HepG2 (cell line): ENCODE measurements at regions not wholly inside any gene's neighbourhood (a gene's known extent, or its start where the extent isn't known, plus 50 kb on each side); places are given as distances from the start of the nearest gene placed in this dataset.

Source experiments
- ATAC-seq: fragments of 200-7000 bp; cut with Tn5 transposase; 3 replicates; pipeline ENCODE4 v1.9.1; 2020; ENCODE audit warnings: mild to moderate bottlenecking, moderate library complexity
- BruUV-seq: library from RNA; stranded (reverse); fragments of 400-500 nt; replicated peaks from 2 replicates; lab custom pipeline; 2021; lab: Mats Ljungman, UMichigan
- CTCF ChIA-PET: fragments of 300-600 bp; formaldehyde crosslinking; extraction: SDS; loops from one replicate; lab custom pipeline; 2021; ENCODE audit warnings: low total read pairs, inconsistent platforms, low intra/inter-chr PET ratio; lab: Yijun Ruan, JAX
- POLR2A ChIA-PET: fragments of 350-600 bp; sonication (Branson Sonifier 250); formaldehyde crosslinking; loops from one replicate; lab custom pipeline; 2020; ENCODE audit warnings: antibody characterized with exemption, inconsistent platforms; lab: Yijun Ruan, JAX
- DNase-seq: peaks from one replicate; pipeline ENCODE4 v3.0.0-alpha.2; 2015; ENCODE audit warnings: low spot score
- FAIRE-seq: peaks from 3 replicates; lab custom pipeline; 2011; peaks lifted over from hg19 to GRCh38; lab: Jason Lieb, UNC
- H2AFZ ChIP-seq: one replicate; pipeline ENCODE4 v1.6.1; 2011; ENCODE audit warnings: low read length, inconsistent platforms
- H3K27ac ChIP-seq: fragments of 300-600 bp; 3 replicates; pipeline ENCODE4 v1.8.0; 2011; ENCODE audit warnings: mixed run types, mild to moderate bottlenecking, mixed read lengths, low read length, inconsistent platforms; ENCODE audit not compliant: insufficient read depth; ENCODE audit errors: extremely low read length
- H3K27me3 ChIP-seq, 2 experiments: fragments of 200-600 bp in 1 of 2; 2 replicates in 1 of 2; 3 replicates in 1 of 2; pipeline versions ENCODE4 v1.6.0 to v1.8.0; 2011; ENCODE audit warnings: low read length in 2 of 2, mild to moderate bottlenecking in 2 of 2, moderate library complexity in 2 of 2, inconsistent platforms in 1 of 2; ENCODE audit not compliant: insufficient read depth in 2 of 2, control insufficient read depth in 1 of 2
- H3K36me3 ChIP-seq, 2 experiments: fragments of 200-600 bp in 1 of 2; replicated peaks in 1 of 2; 2 replicates in 1 of 2; 3 replicates in 1 of 2; pipeline versions ENCODE4 v1.5.1 to v1.8.0; 2011; ENCODE audit warnings: low read length in 2 of 2, inconsistent platforms in 1 of 2; ENCODE audit not compliant: insufficient read depth in 2 of 2, control insufficient read depth in 1 of 2
- H3K4me1 ChIP-seq: 2 replicates; pipeline ENCODE4 v1.5.1; 2012; ENCODE audit warnings: low read length, inconsistent platforms; ENCODE audit not compliant: insufficient read depth
- H3K4me2 ChIP-seq: 2 replicates; pipeline ENCODE4 v1.6.0; 2011; ENCODE audit warnings: low read depth, low read length, inconsistent platforms
- H3K4me3 ChIP-seq, 3 experiments: fragments of 200-600 bp in 1 of 3; sonication (generic), shearing (Covaris generic) in 1 of 3; replicated peaks in 1 of 3; 2 replicates each; pipeline ENCODE4 v1.5.1; 2011 to 2016; ENCODE audit warnings: low read length in 3 of 3, inconsistent platforms in 2 of 3, low read depth in 2 of 3, mild to moderate bottlenecking in 2 of 3, control low read depth in 1 of 3, mixed read lengths in 1 of 3; ENCODE audit not compliant: insufficient read depth in 1 of 3
- H3K79me2 ChIP-seq: one replicate; pipeline ENCODE4 v1.6.1; 2011; ENCODE audit warnings: low read length, inconsistent platforms; ENCODE audit not compliant: insufficient read depth
- H3K9ac ChIP-seq: 2 replicates; pipeline ENCODE4 v1.6.0; 2011; ENCODE audit warnings: mild to moderate bottlenecking, low read depth, low read length, inconsistent platforms; ENCODE audit not compliant: insufficient read depth
- H3K9me3 ChIP-seq: 2 replicates; pipeline ENCODE4 v1.5.1; 2012; ENCODE audit warnings: mild to moderate bottlenecking, low read length
- H4K20me1 ChIP-seq: 2 replicates; pipeline ENCODE4 v1.6.0; 2011; ENCODE audit warnings: inconsistent platforms, mild to moderate bottlenecking, low read length, moderate library complexity; ENCODE audit not compliant: insufficient read depth
- ATRX ChIP-seq: sonication (generic); formaldehyde crosslinking; IDR thresholded peaks from 2 replicates; pipeline ENCODE4 v1.4.0; 2020; ENCODE audit warnings: missing genetic modification reagents, borderline replicate concordance
- HOXA3 ChIP-seq: sonication (generic); formaldehyde crosslinking; IDR thresholded peaks from 2 replicates; pipeline ENCODE4 v1.5.0; 2020; ENCODE audit warnings: missing genetic modification reagents
- IKZF4 ChIP-seq: sonication (generic); formaldehyde crosslinking; IDR thresholded peaks from 2 replicates; pipeline ENCODE4 v1.5.1; 2020; ENCODE audit warnings: borderline replicate concordance, mild to moderate bottlenecking, low read depth, missing genetic modification reagents; ENCODE audit errors: not compliant biosample characterization
- KDM6A ChIP-seq: IDR thresholded peaks from 2 replicates; pipeline ENCODE4 v1.6.1; 2016; ENCODE audit warnings: low read depth
- NCOA1 ChIP-seq: sonication (generic); formaldehyde crosslinking; IDR thresholded peaks from 2 replicates; pipeline ENCODE4 v1.9.0; 2021; ENCODE audit warnings: missing genetic modification reagents
- ZMYM2 ChIP-seq: sonication (generic); formaldehyde crosslinking; IDR thresholded peaks from 2 replicates; pipeline ENCODE4 v1.8.0; 2022; ENCODE audit warnings: mild to moderate bottlenecking, missing genetic modification reagents
- ZNF749 ChIP-seq: sonication (generic); formaldehyde crosslinking; IDR thresholded peaks from 2 replicates; pipeline ENCODE4 v1.8.0; 2022; ENCODE audit warnings: mild to moderate bottlenecking, missing genetic modification reagents, moderate library complexity, borderline replicate concordance
- ZNF780A ChIP-seq: sonication (generic); formaldehyde crosslinking; IDR thresholded peaks from 2 replicates; pipeline ENCODE4 v1.8.0; 2022; ENCODE audit warnings: mild to moderate bottlenecking, missing genetic modification reagents, moderate library complexity
- in situ Hi-C: cut with HindIII; loops from 2 replicates; pipeline ENCODE4 v1.10.0; 2017; ENCODE audit warnings: low pct_unique_long_range_greater_than_20kb; ENCODE audit not compliant: extremely low pct_ligation_motif_present
- intact Hi-C: fragments of 100-400 bp; cut with micrococcal nuclease; formaldehyde crosslinking; loops from one replicate; pipeline ENCODE4 v1.10.0; 2022; ENCODE audit not compliant: unreplicated experiment
- TF ChIP-seq, protein P1 (sequence below): IDR thresholded peaks from 2 replicates; pipeline ENCODE4 v1.6.1; 2018; ENCODE audit warnings: missing genetic modification reagents, mild to moderate bottlenecking, missing compliant biosample characterization
- TF ChIP-seq, protein P2 (sequence below): sonication (generic); formaldehyde crosslinking; IDR thresholded peaks from 2 replicates; pipeline ENCODE4 v1.5.0; 2020; ENCODE audit warnings: mild to moderate bottlenecking, missing genetic modification reagents, moderate library complexity
- TF ChIP-seq, protein P3 (sequence below): sonication (generic); formaldehyde crosslinking; IDR thresholded peaks from 2 replicates; pipeline ENCODE4 v1.4.0; 2020; ENCODE audit warnings: missing genetic modification reagents, borderline replicate concordance

DNA sequence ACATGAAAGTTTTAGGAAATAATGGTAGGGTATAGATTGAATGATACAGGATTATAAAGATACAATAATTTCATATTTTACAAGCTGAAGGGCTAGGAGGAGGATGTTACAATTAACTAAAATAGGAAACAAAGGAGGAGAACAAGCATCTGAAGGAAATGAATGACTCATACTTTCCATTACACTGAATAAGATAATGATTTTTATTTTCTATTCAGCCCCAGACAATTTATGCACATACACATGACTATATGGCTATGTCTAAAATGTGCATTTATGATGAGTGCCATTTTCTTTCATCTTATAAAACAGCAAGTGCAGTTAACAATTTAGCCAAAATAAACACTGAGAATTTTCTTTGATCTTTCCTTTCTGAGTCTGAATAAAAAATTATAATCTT is 994.6 kb upstream of the ADGRB3 start (continued):
- TF ChIP-seq ZNF780A (CRISPR knock-in tag) (no peak), ATRX (CRISPR knock-in tag) (no peak), ZMYM2 (CRISPR knock-in tag) (no peak), KDM6A (CRISPR knock-in tag) (no peak), IKZF4 (no peak), HOXA3 (CRISPR knock-in tag) (no peak)
- TF ChIP-seq, protein P1, sequence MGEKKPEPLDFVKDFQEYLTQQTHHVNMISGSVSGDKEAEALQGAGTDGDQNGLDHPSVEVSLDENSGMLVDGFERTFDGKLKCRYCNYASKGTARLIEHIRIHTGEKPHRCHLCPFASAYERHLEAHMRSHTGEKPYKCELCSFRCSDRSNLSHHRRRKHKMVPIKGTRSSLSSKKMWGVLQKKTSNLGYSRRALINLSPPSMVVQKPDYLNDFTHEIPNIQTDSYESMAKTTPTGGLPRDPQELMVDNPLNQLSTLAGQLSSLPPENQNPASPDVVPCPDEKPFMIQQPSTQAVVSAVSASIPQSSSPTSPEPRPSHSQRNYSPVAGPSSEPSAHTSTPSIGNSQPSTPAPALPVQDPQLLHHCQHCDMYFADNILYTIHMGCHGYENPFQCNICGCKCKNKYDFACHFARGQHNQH (CRISPR knock-in tag), result no peak
- TF ChIP-seq, all 625 proteins: peak for 0

DNA sequence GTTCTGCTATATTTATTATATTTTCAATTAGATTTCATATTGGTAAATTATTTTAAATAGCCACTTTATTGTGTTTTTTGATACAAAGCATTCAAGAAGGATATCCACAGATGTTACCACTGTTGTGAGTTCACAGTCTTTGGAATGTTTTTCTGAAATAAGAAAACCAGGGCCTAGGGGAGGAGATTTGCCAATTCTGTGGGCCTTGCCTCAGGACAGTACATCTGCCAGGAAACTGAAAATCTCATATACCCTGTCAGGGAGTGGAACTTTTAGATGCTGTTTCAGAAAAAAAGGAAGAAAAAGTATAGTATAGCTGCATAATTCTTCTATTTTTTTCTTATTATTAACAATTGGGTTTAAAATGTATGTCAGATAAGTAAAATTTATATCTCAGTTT is 995.9 kb upstream of the ADGRB3 start:
- no peaks in the 10 kb centered on the region for H3K79me2 ChIP-seq

More for the DNA sequence above, 995.9 kb upstream of the ADGRB3 start:
- Histone ChIP-seq H2AFZ (no peak overlapping the region), H3K4me2 (no peak overlapping the region), H3K27ac (no peak overlapping the region), H3K9me3 (0 out of 2 replicates have a peak, but pooled peaks cover 5% of the 10 kb centered on the region), H3K4me1 (no peaks in the 10 kb centered on the region), H3K4me3 (no peak overlapping the region), H3K9ac (no peak overlapping the region), H3K27me3 (no peaks in the 10 kb centered on the region), H3K36me3 (no peaks in the 10 kb centered on the region), H4K20me1 (no peaks in the 10 kb centered on the region)
- no peak for FAIRE-seq
- BruUV-seq, result no TSS peak
- no peak for ATAC-seq
- intact Hi-C loops, result no loop called here
- POLR2A ChIA-PET, result no interaction called here
- in situ Hi-C loops, result no loop called here
- DNase-seq, result no peak
- TF ChIP-seq NCOA1, result no peak
- TF ChIP-seq, protein P2, sequence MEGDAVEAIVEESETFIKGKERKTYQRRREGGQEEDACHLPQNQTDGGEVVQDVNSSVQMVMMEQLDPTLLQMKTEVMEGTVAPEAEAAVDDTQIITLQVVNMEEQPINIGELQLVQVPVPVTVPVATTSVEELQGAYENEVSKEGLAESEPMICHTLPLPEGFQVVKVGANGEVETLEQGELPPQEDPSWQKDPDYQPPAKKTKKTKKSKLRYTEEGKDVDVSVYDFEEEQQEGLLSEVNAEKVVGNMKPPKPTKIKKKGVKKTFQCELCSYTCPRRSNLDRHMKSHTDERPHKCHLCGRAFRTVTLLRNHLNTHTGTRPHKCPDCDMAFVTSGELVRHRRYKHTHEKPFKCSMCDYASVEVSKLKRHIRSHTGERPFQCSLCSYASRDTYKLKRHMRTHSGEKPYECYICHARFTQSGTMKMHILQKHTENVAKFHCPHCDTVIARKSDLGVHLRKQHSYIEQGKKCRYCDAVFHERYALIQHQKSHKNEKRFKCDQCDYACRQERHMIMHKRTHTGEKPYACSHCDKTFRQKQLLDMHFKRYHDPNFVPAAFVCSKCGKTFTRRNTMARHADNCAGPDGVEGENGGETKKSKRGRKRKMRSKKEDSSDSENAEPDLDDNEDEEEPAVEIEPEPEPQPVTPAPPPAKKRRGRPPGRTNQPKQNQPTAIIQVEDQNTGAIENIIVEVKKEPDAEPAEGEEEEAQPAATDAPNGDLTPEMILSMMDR (CRISPR knock-in tag), result no peak
- no peak for TF ChIP-seq ZNF749 (CRISPR knock-in tag)
- TF ChIP-seq, protein P3, sequence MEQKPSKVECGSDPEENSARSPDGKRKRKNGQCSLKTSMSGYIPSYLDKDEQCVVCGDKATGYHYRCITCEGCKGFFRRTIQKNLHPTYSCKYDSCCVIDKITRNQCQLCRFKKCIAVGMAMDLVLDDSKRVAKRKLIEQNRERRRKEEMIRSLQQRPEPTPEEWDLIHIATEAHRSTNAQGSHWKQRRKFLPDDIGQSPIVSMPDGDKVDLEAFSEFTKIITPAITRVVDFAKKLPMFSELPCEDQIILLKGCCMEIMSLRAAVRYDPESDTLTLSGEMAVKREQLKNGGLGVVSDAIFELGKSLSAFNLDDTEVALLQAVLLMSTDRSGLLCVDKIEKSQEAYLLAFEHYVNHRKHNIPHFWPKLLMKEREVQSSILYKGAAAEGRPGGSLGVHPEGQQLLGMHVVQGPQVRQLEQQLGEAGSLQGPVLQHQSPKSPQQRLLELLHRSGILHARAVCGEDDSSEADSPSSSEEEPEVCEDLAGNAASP (CRISPR knock-in tag), result no peak
- CTCF ChIA-PET, result no interaction called here
